ENCODE measurements at regions not wholly inside any gene's neighbourhood (a gene's known extent, or its start where the extent isn't known, plus 50 kb on each side); places are given as distances from the start of the nearest gene placed in this dataset.

DNA sequence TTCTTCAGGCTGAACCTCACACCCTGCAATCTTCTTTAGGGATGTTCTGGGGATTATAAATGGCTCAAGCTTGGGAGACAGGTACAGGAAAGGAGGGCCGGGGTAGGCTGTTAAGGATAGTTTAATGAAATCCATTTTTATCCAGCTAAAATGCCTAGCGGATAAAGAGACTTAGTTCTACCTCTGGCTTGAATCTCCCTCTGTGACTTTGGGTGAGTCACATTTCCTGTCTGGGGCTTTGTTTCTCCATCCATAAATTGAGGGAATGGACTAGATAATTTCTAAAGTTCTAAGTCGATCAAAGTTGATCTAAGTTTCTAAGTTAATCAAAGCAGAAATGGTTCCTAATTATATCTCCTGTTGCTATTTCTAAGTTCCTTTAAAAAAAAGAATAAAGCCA is 319.6 kb upstream of the E2F7 start:
- TF ChIP-seq, protein P1, sequence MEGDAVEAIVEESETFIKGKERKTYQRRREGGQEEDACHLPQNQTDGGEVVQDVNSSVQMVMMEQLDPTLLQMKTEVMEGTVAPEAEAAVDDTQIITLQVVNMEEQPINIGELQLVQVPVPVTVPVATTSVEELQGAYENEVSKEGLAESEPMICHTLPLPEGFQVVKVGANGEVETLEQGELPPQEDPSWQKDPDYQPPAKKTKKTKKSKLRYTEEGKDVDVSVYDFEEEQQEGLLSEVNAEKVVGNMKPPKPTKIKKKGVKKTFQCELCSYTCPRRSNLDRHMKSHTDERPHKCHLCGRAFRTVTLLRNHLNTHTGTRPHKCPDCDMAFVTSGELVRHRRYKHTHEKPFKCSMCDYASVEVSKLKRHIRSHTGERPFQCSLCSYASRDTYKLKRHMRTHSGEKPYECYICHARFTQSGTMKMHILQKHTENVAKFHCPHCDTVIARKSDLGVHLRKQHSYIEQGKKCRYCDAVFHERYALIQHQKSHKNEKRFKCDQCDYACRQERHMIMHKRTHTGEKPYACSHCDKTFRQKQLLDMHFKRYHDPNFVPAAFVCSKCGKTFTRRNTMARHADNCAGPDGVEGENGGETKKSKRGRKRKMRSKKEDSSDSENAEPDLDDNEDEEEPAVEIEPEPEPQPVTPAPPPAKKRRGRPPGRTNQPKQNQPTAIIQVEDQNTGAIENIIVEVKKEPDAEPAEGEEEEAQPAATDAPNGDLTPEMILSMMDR (conservative IDR thresholded peaks at IDR 0.05): no peak
- no peak for TF ChIP-seq ZFX (IDR thresholded peaks at IDR 0.05)
